DOHH2 (cell line): ENCODE measurements at regions not wholly inside any gene's neighbourhood (a gene's known extent, or its start where the extent isn't known, plus 50 kb on each side); places are given as distances from the start of the nearest gene placed in this dataset.

Experiments
- H3F3A ChIP-seq: fragments of 200-600 bp; sonication (generic), shearing (Covaris generic); 2 replicates; pipeline ENCODE4 v1.6.0; 2016; ENCODE audit warnings: antibody characterized with exemption, mild to moderate bottlenecking; ENCODE audit not compliant: control insufficient read depth, insufficient read depth
- H3K27ac ChIP-seq: fragments of 200-600 bp; sonication (generic); 2 replicates; pipeline ENCODE4 v1.5.1; 2014; ENCODE audit warnings: low read depth, mild to moderate bottlenecking, low read length, moderate library complexity
- H3K27me3 ChIP-seq: fragments of 200-600 bp; sonication (generic); 2 replicates; pipeline ENCODE4 v1.6.1; 2014; ENCODE audit warnings: mild to moderate bottlenecking, low read length, mixed read lengths; ENCODE audit not compliant: control insufficient read depth
- H3K36me3 ChIP-seq: fragments of 200-600 bp; sonication (generic); 2 replicates; pipeline ENCODE4 v1.6.1; 2014; ENCODE audit warnings: mild to moderate bottlenecking, low read length, moderate library complexity, mixed read lengths; ENCODE audit not compliant: control insufficient read depth
- H3K4me1 ChIP-seq: fragments of 200-600 bp; sonication (generic); 2 replicates; pipeline ENCODE4 v1.6.1; 2014; ENCODE audit warnings: mild to moderate bottlenecking, low read length, mixed read lengths; ENCODE audit not compliant: control insufficient read depth
- H3K4me2 ChIP-seq: fragments of 200-600 bp; sonication (generic); 2 replicates; pipeline ENCODE4 v1.6.0; 2014; ENCODE audit warnings: mild to moderate bottlenecking, low read length, moderate library complexity
- H3K4me3 ChIP-seq: fragments of 200-600 bp; sonication (generic); 2 replicates; pipeline ENCODE4 v1.5.1; 2014; ENCODE audit warnings: mild to moderate bottlenecking, low read length, mixed read lengths
- H3K79me2 ChIP-seq: fragments of 200-600 bp; sonication (generic); 2 replicates; pipeline ENCODE4 v1.6.1; 2014; ENCODE audit warnings: mild to moderate bottlenecking, low read length, mixed read lengths; ENCODE audit not compliant: control insufficient read depth
- H3K9me2 ChIP-seq: fragments of 200-600 bp; sonication (generic); replicated peaks from 2 replicates; pipeline ENCODE4 v1.6.1; 2014; ENCODE audit warnings: mild to moderate bottlenecking, low read length, mixed read lengths; ENCODE audit not compliant: control insufficient read depth
- H3K9me3 ChIP-seq: fragments of 200-600 bp; sonication (generic); 2 replicates; pipeline ENCODE4 v1.6.1; 2014; ENCODE audit warnings: antibody characterized with exemption, low read length, mixed read lengths; ENCODE audit not compliant: control insufficient read depth, insufficient read depth
- H4K20me1 ChIP-seq: fragments of 200-600 bp; sonication (generic); 2 replicates; pipeline ENCODE4 v1.6.0; 2014; ENCODE audit warnings: low read depth, mild to moderate bottlenecking, antibody characterized with exemption, low read length, moderate library complexity; ENCODE audit not compliant: control insufficient read depth, insufficient read depth
- EZH2phosphoT487 ChIP-seq: fragments of 200-600 bp; sonication (generic); IDR thresholded peaks from 2 replicates; pipeline ENCODE4 v1.6.1; 2017; ENCODE audit warnings: borderline replicate concordance, mild to moderate bottlenecking, antibody characterized with exemption, low read length, moderate library complexity, mixed read lengths
- TF ChIP-seq, protein P1 (sequence below): fragments of 200-600 bp; sonication (generic); IDR thresholded peaks from one replicate; pipeline ENCODE4 v1.5.1; 2014; ENCODE audit warnings: antibody characterized with exemption, mild to moderate bottlenecking, low read depth, low read length; ENCODE audit not compliant: poor library complexity, severe bottlenecking

DNA sequence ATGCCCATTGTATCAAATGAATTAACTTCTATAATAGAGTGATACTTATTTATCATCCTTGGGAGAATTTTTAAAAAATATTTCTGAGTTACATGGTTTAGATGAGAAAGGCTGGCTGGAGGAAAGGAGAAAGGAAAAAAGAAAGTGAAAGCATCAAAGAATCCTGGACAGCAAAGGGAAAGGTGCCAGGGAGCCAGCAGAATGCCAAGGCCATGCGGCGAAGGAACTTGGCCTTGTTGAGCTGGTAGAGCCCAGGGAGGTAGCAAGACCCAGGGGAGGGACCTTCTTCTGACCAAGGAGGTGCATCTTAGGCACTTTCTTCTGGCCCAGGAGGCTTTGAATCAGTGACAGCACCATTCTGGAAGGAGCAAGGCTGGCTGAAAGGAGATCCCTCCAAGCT is 240.5 kb downstream of the ENC1 start:
- no peaks in the 10 kb centered on the region for H3F3A ChIP-seq
- H3K4me1 ChIP-seq: no peaks in the 10 kb centered on the region
- H3K36me3 ChIP-seq: no peaks in the 10 kb centered on the region
- H4K20me1 ChIP-seq: no peaks in the 10 kb centered on the region
- H3K27ac ChIP-seq: no peak overlapping the region
- H3K27me3 ChIP-seq: no peaks in the 10 kb centered on the region
- H3K4me3 ChIP-seq: no peak overlapping the region
- TF ChIP-seq, protein P1, sequence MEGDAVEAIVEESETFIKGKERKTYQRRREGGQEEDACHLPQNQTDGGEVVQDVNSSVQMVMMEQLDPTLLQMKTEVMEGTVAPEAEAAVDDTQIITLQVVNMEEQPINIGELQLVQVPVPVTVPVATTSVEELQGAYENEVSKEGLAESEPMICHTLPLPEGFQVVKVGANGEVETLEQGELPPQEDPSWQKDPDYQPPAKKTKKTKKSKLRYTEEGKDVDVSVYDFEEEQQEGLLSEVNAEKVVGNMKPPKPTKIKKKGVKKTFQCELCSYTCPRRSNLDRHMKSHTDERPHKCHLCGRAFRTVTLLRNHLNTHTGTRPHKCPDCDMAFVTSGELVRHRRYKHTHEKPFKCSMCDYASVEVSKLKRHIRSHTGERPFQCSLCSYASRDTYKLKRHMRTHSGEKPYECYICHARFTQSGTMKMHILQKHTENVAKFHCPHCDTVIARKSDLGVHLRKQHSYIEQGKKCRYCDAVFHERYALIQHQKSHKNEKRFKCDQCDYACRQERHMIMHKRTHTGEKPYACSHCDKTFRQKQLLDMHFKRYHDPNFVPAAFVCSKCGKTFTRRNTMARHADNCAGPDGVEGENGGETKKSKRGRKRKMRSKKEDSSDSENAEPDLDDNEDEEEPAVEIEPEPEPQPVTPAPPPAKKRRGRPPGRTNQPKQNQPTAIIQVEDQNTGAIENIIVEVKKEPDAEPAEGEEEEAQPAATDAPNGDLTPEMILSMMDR: no peak
- no peak for TF ChIP-seq EZH2phosphoT487
- H3K79me2 ChIP-seq: no peaks in the 10 kb centered on the region
- H3K4me2 ChIP-seq: no peak overlapping the region
- H3K9me2 ChIP-seq: no peaks in the 10 kb centered on the region
- H3K9me3 ChIP-seq: no peaks in the 10 kb centered on the region

DNA sequence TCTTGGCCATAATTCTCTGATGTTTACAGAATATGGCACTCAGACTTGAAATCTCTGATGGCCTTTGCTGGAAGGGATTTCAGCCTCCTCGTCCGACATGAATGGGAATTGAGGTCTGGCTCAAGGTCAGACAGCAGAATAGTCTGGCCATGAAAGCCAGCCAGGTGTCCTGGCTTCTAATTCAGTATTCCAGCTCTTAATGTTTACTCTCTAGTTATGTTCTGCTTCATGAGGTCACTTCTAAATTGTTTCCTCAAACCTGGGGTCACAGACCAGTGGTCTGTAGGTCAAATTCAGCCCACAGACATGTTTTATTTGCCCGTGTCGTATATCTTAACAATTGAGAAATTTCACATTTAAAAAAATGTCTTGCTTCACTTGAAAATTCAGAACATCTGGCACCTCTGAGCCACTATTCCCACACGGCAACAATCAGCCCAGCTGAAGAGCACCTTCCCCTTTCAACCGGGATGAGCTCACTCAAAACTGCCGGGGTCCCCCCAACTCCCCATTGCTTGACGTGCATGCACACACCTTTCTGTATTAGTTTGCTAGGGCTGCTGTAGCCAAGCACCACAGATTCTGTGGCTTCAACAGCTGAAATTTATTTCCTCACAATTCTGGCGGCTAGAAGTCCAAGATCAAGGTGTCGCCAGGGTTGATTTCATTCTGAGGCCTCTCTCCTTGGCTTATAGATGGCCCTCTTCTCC is 243.5 kb downstream of the ENC1 start:
- no peaks in the 10 kb centered on the region for H3K27me3 ChIP-seq
- no peak overlapping the region for H3K4me3 ChIP-seq
- H3K79me2 ChIP-seq: no peaks in the 10 kb centered on the region
- H3K36me3 ChIP-seq: no peaks in the 10 kb centered on the region
- no peaks in the 10 kb centered on the region for H3F3A ChIP-seq
- H3K9me2 ChIP-seq: no peaks in the 10 kb centered on the region
- no peaks in the 10 kb centered on the region for H3K9me3 ChIP-seq
- H3K4me1 ChIP-seq: no peaks in the 10 kb centered on the region
- no peaks in the 10 kb centered on the region for H4K20me1 ChIP-seq
- no peak overlapping the region for H3K27ac ChIP-seq
- TF ChIP-seq, protein P1: no peak
- no peak for TF ChIP-seq EZH2phosphoT487
- no peak overlapping the region for H3K4me2 ChIP-seq

DNA sequence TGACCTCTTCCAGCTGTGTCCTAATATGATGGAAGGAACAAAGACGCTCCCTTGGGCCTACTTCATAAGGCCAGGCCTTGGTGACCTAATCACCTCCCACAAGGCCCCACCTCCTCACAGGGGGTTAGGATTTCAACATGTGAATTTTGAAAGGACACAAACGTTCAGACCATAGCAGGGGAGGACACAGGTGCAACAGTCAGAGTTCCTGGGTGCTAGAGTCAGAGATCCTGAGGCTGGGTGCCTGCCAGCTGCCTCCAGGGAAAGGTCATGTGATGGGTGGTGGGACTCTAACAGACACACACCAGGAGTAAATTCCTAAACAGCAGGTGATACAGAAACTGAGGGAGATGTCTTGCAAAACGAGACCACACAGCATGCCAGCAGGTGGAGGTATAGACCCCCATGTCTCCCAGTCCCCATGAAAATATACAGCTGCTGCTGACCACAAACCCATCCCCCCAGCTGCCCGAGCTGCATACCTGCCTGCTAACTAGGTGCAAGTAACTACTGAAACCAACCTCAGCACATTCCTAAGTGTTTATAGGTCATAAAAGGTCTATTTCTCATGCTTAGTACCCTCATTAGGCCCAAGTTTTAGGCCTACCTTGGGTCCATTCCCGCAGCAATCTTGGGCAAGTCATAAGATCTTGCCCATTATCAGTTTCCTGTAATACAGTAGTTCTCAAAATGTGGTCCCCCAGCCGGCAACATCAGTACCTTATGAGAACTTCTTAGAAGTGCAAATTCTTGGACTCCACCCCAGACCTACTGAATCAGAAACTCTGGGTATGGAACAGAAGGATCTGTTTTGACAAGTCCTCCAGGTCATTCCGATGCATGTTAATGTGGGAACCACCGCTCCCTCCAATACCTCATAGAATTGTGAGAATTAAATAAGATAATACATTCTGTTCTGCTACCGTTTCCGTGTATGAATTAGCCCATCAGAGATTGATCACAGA is 245.3 kb downstream of the ENC1 start:
- H3K27me3 ChIP-seq: no peaks in the 10 kb centered on the region
- H3K4me3 ChIP-seq: no peak overlapping the region
- no peaks in the 10 kb centered on the region for H3K36me3 ChIP-seq
- no peaks in the 10 kb centered on the region for H3K79me2 ChIP-seq
- H3K9me2 ChIP-seq: no peaks in the 10 kb centered on the region
- no peaks in the 10 kb centered on the region for H3K9me3 ChIP-seq
- H3K4me1 ChIP-seq: no peaks in the 10 kb centered on the region
- no peak overlapping the region for H3K27ac ChIP-seq
- H3F3A ChIP-seq: no peaks in the 10 kb centered on the region
- no peaks in the 10 kb centered on the region for H4K20me1 ChIP-seq
- H3K4me2 ChIP-seq: no peak overlapping the region
- TF ChIP-seq, protein P1: no peak
- TF ChIP-seq EZH2phosphoT487: no peak
